AG10803 (cell line): ENCODE measurements at regions not wholly inside any gene's neighbourhood (a gene's known extent, or its start where the extent isn't known, plus 50 kb on each side); places are given as distances from the start of the nearest gene placed in this dataset.
A peak's percentile ranks its signal among the peaks of the same experiment; 100 is the strongest.
"Not testable (repeated sequence)": the region's sequence is repeated elsewhere in the genome, so short reads cannot be mapped to it uniquely, and the experiment has no call there.

Source experiments
- DNase-seq: peaks from one replicate; pipeline ENCODE4 v3.0.0; 2010; ENCODE audit warnings: low read depth
- H3K4me3 ChIP-seq: 2 replicates; pipeline ENCODE4 v1.5.1; 2011; ENCODE audit warnings: mild to moderate bottlenecking, low read length, control low read depth
- CTCF ChIP-seq: conservative IDR thresholded peaks from 2 replicates; pipeline ENCODE4 v1.5.1; 2011; ENCODE audit warnings: mild to moderate bottlenecking, low read length, control low read depth, inconsistent platforms

- H3K4me3 ChIP-seq, result no peak overlapping the region
- TF ChIP-seq CTCF, result no peak
Measured at GRCh38 chr5:3330442-3330841, 265.2 kb upstream of the IRX1 start.

GRCh38 chr5:3329427-3329826, 266.2 kb upstream of the IRX1 start:
- no peak for TF ChIP-seq CTCF
- no peak for DNase-seq
- H3K4me3 ChIP-seq, result no peak overlapping the region

More at GRCh38 chr5:3330442-3330841, 265.2 kb upstream of the IRX1 start:
- no peak for DNase-seq

- H3K4me3 ChIP-seq, result no peak overlapping the region
- DNase-seq, result no peak
- no peak for TF ChIP-seq CTCF
Measured at GRCh38 chr5:3326841-3327232, 268.8 kb upstream of the IRX1 start.

- TF ChIP-seq CTCF, result no peak
- peak; percentile 18 for DNase-seq
- no peak overlapping the region for H3K4me3 ChIP-seq
Measured at GRCh38 chr5:3325972-3326840, 269.4 kb upstream of the IRX1 start.

GRCh38 chr5:3325201-3325971, 270.2 kb upstream of the IRX1 start:
- peak; percentile 56 for DNase-seq
- no peak overlapping the region for H3K4me3 ChIP-seq
- TF ChIP-seq CTCF, result no peak

GRCh38 chr5:3324421-3325101, 271.1 kb upstream of the IRX1 start:
- TF ChIP-seq CTCF, result no peak
- H3K4me3 ChIP-seq, result no peak overlapping the region
- DNase-seq, result no peak

GRCh38 chr5:3323966-3324365, 271.7 kb upstream of the IRX1 start:
- DNase-seq, H3K4me3 ChIP-seq: not testable (repeated sequence)
